CD4-positive, alpha-beta T cell treated with Interleukin-6 for 4 hours (primary cell): ENCODE measurements at regions not wholly inside any gene's neighbourhood (a gene's known extent, or its start where the extent isn't known, plus 50 kb on each side); places are given as distances from the start of the nearest gene placed in this dataset.

Source experiments
- DNase-seq: peaks from one replicate; pipeline ENCODE4 v3.0.0-alpha.2; 2020; ENCODE audit warnings: mixed read lengths

DNA sequence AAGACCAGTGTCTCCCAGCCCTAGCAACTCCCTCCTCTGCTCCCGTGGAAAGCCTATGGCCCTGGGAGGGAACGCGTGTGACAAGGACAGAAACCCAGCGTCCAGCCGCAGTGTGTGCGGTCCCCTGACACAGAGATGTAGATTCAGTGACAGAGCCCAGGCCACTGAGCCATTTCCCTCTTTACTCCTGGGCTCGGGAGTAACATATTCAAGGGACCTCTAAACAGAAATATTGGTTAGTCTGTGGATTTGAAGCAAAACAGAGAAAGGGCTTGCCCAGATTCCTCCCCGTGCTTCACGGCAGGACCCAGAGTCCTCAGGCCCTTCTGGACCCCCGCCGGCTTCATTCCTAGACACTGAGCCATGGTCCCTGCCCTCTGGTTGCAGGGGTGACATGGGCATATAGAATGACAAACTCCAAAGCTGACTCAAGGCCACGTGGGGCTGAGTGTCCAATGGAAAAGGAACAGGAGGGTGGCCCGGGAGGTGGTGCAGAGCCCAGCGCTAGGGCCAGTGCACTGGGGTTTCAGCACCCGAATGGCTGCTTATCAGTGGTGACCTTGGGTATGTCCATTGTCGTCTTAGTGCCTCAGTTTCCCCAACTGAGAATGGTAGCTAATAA is 248.2 kb downstream of the QKI start:
- DNase-seq, result no peak

DNA sequence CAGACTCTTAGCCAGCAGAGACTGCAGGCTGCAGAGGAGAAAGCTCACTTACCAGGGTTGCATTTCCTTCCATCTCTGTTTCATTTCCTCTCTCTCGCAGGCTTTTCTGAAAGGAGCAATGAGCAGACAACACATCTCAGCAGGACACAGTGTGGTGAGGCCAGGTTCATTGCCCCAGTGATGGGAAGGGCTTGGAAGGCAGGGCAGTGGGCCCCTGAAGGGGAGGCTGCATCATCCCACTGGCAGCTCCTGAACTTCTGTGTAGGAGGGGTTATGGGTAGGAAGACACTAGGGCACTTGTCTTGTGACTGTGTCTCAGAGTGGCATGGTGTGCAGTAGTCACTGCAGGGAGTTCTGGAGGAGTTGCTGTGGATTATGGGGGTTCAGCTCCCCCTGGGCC is 246.8 kb downstream of the QKI start:
- DNase-seq, result no peak

DNA sequence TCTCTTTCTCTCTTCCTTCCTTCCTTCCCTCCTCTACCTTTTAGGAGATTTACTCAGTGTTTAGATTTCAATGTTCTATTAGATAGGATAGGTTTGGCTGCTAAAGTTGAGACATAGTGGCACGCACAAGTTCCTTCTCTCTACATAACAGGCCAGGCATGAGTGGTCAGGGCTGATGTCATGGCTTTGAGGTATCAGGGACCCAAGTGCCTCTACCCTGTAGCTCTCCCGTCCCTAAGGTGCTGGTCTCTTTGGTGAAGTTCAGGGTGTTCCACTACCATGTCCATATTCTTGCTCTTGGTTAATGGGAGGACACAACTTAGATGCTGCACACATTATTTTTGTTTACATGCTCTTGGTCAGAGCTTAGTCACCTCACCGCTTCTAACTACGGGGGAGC is 245.3 kb downstream of the QKI start:
- DNase-seq, result no peak

DNA sequence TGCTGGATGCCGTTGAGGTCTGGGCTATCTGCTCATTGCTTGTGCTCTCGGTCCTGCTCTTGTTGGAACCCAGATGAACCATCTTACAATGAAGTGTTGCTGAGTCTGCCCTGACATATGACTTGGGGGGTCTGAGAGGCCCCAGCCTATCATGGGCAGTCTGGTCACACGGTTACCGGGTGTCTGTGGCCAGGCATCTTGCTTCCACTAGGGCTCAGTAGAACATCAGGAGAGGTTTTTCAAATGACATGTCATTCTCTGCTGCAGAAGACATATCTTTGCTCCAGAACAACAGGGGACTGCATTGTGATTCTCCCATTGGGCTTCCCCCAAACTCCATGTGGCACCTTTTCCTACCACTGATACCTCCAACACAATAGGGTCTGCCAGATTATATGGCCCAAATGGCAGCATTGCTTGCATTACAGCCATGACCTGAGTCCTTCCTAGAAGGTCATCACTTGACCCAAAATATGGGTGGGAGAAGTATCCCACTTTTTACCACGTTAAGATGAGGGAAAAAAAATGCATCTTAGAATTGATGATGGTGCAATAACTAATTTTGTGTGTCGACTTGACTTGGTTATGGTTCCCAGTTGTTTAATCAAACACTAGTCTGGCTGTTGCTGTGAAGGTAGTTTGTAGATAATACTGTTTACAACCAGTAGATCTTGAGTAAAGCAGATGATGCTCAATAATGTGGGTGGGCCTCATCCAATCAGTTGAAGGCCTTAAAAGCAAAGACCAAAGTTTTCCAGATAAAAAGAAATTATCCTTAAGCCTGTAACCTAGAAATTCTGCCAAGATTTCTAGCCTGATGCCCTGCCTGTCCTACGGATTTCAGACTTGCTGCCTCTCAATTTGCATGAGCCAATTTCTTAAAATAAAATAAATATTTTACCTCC is 241.0 kb downstream of the QKI start:
- no peak for DNase-seq

DNA sequence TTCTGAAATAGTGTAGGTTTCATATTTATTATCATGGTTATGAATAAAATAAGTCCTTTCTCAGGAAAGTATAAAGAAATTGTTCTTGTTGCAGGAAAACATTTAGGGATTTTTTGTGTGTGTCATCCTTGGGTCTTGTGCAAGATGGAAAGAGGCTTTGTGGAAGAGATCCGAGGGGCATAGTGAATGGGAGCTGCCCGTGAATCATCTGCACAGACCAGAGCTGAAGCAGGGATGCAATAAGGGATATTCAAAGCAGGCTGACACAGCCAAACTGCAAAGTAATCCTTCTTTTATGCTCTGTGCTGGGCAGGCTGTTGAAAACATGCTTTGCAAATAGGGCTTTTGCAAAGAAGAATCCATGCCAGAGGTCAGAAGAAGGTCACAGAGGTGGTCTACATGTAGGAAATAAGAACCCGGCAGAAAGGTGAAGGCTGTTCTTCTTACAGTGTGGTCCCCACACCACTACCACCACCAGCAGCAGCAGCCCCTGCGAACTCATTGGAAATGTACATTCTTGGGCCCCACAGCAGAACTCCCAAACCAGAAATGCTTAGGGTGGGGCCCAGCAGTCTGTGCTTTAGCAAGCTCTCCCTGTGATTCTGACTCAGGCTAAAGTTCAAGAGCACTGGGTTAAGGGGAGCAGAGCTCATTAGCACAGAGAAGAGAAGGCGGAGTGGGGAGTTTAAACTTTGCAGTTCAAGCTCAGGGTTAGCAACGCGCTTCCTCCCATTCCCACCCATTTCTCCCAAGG is 237.6 kb downstream of the QKI start:
- no peak for DNase-seq

DNA sequence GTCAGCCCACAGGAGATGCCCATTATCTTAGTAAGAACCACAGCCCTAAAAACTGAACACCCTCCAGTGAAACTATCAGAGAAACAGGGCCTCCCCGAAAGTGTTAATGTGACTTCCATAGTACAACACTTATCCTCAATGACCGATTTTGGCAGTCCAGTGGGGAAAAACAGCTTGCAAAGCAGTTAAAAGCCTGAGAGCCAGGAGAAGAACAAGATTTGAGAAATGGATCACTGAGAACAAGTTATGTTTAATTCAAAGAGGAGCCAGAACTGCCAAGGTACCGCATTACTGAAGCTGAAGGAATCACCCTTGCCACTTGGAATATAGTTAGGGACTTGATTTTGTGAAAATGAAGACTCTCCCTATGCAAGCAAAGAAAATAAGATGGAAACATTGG is 236.9 kb downstream of the QKI start:
- DNase-seq, result no peak

DNA sequence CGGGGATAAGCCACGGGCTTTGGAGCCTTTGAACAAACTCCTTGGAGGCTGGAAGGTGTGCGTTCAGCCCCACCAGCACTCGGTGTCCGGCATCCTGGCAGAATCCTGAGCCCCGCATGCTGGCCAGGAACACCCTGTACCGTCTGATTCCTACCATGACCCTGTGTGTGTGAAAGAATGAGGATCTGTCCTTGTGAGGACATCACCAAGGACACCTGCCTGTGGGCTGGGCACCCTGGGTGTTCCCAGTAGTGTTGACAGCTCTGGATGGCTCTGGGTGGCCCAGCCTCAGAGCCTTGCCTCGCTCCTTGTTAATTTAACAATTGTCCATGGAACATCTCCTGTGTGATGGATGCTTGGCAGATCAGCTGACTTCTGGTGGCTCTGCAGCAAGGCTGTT is 234.3 kb downstream of the QKI start:
- DNase-seq, result no peak

DNA sequence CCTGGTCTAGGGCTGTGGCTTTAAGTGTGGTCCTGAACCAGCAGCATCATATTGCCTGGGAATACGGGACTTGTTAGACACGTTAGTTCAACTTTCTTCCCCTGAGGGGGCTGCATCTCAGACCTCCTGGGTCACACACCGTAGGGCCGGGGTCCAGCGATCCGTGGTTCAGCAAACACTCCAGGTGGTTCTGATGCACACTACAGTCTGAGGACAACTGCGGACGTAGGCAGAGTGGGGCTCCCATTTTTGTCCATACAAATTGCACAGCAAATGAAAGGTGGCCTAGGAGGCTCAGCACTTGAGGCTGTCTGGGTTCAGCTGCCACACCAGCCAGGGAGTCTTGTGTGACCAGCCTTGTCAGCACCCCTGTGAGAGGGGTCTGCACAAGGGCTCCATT is 233.1 kb downstream of the QKI start:
- no peak for DNase-seq

DNA sequence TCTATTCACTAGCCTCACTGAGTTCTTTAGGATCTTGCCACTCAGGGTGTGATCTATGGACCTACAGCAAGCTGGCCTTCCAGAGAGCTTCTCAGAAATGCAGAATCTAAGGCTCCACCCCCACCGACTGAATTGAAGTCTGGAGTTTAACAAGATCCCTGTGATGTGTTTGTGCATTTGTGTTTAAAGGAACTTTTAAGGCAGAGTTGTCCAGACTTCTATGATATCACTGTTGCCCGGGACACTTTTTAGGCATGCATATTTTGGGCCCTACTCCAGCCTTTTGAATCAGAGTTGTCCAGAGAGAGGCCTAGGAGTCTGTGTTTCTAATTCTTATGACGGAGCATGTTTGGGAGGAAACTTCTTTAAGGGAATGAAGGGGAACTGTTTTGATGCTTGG is 232.3 kb downstream of the QKI start:
- no peak for DNase-seq

DNA sequence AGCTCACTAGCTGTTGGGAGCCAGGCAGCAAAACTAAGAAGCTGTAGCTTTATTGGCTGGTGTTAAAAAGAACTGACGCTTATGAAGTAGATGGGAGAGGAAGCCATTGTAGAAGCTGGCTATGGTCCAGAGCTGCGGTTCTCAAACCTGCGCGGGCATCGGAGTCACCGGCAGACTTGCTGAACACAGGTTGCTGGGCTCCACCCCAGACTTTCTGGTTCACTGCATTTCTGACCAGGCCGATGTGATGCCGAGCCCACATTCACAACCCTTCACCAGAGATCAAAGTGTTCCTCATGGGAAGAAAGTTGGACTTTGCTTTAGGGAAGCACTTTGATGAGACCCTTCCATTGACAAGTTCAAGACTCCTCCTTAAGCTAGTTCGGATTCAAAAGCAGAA is 231.6 kb downstream of the QKI start:
- DNase-seq, result no peak

DNA sequence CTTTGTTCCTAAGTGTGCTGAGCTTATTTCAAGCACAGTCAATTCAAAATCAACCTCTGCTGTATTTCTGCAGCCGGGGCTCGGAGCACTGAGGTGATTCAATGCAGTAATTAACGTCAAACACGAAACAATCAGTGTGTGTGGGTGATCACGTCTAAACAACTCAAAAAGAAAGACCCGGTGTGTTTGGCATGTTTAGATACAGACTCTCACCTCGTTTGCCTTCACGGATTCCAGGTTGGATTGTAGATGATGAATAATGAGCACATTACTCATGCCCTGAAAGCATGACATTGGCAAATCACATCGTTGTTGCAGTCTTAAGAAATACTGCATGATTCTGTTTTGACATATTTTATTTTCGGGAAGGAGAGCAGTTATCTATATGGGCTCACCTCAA is 231.0 kb downstream of the QKI start:
- DNase-seq, result no peak

DNA sequence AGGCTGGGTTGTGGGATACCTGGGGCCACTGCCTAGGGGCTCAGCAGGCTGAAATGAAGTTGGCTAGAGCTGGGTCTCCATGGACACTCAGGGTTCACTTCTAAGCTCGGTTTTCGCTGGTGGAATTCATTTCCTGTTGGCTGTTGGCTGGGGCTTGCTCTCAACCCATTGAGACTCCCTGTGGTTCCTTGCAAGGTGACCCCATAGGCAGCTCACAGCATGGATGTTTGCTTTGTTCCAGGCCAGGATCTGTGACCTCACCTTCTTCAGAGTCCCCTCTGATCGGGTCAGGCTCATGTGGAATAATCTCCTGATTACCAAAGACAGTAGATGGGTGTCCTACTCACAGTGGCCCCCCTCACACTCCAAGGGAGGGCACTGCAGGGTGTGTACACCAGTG is 229.3 kb downstream of the QKI start:
- no peak for DNase-seq

DNA sequence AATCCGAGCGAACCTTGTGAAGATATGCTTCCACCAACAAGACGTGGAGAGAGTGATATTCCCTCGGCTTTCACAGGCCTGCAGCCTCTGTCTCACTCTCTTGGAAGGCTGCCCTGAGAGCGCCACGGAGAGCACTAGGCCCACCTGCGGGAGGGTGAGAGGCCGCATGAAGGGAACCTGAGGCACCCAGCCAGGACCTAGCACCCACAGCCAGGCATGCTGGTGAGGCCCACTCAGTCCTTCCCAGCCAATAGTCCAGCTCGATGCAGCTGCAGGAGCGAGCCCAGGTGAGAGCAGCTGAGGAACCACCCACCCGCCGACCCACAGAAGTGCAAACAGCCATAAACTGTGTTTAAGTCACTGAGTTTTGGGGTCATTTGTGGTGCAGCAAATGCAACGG is 227.2 kb downstream of the QKI start:
- no peak for DNase-seq

DNA sequence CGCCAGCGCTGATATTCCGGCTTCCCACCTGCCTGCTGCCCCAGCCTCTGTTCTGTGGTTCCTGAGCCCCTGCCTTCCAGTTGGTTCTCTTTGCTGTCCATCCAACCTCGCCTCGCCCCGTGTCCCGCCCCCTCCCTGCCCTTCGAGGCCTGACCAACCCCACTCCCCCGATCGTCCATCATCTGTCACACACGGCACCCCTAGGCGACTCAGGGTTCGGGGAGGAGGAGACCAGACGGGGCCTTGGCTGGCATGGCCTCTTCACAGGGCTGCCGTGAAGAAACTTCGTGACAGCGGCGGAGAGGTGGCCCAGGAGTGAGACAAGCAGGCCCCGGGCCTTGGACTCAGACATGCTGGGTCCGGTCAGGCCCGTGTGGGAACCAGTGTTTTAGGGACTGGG is 226.1 kb downstream of the QKI start:
- DNase-seq, result no peak

DNA sequence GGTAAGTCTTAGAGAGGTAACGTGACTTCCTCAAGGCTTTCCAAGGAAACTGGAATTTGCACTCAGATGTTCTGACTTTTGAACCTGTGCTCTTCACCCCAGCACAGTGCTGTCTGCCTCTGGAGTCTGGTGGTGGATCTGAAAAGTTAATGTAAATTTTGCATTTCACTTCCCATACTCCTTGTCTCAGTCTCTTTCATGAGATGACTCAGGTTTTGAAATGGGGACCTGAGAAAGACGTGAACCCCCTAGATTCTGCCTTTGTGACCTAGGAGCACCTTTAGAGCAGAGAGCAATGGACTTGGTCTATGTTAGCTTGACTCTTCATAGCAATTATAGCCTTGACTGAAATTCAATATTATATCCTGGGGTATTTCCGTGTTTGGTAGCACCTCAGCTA is 223.0 kb downstream of the QKI start:
- DNase-seq, result no peak

DNA sequence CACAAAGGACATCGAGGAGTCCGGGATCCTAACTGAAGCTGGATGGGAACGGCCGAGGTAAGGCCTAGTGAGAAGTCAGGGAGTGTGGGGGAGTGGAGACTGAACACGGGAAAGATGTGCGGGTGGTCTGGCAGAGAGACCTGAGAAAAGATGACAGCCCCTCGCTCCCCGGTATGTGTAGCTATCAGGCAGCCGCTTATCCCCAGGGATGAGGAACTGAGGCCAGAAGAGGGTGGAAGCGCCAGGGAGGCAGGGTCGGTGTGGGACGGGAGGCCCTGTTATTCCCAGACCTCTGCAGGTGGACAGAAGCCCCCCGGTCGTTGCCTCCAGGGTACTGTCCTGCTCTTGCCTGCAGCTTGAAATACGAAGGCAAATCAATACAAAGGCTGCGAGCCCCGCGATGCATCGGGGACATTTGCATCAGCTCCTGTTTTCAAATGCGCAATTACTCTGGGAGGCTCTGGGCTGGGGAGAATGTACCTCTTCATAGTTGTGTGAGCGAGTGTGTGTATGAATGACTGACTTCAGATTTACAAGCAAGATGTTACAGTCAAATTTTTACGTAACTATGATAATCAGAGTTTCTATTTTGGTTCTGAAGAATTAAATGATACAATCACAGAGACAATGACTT is 221.3 kb downstream of the QKI start:
- no peak for DNase-seq

DNA sequence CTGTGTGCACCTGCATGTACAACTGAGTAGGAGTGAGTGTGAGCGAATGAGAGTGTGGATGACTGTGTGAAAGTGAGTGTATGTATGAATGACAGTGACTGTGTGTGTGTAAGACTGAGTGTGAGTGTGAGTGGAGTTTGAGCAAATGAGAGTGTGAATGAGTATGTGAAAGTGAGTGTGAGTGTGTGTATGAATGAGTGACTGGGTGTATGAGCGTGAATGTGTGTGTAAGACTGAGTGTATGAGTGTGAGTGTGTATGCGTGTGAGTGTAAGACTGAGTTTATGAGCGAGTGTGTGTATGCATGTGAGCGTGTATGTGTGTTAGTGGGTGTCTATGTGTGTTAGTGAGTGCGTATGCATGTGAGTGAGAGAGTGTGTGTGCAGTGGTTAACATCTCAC is 220.8 kb downstream of the QKI start:
- DNase-seq, result no peak

DNA sequence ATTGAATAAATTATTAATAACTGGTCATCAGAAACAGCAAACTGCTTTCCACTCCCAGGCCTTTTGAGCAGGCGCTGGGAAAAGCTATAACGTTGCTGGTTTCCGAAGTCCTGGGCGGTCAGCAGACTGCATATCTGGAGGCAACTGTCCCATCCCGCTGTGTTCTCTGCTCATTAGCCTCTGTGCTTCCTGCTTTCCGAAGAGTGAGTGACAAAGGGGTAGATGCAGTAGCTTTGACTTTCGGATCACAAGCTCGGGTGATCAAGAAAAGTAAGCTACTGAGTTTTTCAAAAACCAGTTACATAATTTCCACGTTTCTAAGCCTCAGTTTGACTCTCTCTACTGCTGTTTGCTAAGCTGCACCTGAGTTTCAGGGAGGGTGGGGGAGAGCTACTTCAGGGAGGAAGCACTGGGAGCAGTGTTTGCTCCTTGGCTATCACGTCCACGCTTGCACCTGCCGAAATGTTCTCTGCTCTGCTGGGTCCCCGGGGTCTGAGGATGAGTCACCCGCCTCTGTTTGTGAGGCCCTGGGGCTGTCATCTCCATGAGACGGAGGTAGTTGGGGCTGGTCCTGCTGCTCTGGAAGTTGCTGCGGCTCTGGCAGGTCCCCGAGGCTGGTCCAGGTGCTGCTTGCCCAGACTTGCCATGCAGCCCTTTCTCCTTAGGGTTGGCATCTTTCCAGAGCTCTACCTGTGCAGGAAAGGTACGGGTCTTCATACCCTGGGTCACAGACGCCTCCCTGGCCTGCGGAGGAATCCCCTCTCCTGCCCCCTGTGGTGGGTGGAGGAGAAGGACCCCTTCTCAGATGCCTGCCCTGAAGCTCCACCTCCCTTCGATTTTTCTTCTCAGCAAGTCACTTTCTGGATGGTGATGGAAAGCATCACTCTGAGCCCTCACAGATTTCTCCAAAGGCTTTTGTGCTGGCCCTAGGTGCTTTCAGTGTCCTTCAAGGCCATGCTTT is 220.0 kb downstream of the QKI start:
- no peak for DNase-seq

DNA sequence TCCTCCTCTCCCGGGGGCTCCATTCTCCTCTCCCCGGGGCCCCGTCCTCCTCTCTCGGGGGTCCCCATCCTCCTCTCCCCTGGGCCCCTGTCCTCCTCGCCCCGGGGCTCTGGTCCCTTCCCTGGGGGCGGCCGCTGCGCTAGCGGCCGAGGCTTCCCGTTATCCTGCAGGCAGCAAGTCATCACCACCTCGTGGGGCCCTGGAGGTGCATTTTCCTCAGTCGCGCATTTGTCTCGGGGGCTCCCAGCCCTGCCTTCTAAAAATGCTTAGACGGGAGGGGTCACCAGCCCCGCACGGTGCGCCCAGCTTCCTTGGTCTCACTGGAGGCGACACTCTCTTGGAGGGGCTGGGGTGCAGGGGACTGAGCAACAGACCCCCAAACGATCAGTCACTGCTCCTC is 216.5 kb downstream of the QKI start:
- DNase-seq, result no peak

DNA sequence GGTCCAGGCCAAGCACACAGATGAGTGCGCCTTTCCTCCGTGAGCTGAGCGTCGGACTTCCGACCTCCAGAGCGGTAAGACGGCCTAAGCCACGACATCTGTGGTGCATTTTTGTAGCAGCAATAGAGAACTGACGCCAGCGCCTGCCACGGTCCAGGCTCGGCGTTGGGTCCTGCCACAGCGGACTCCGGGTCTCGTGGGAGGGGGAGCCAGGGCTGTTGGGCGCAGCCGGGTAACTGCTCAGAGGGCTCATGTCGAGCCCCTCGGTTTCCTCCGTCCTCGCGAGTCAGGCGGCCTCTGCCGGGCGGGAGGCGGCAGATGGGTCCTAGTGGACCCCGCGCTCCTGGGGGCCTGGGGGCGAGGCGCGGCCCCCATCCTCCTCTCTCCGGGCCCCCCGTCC is 216.1 kb downstream of the QKI start:
- no peak for DNase-seq

DNA sequence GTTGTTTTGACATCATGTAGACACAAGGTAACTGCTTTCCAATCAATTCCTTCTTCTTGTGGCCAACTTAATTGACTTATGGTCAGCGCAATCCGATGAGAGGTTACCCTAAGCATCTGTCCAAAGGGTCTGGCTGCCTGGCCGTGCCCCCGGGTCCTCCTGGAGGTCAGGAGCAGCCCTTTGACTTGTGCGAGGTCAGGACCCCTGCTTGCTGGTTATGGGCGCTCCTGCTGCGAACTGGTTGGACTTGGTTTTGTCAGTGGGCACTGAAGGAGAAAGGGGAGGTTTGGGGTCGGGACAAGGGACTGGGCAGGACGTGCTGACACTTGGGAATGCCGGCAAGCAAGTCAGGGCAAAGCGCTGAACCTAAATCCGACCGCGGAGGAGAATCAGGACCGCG is 215.6 kb downstream of the QKI start:
- no peak for DNase-seq
